ENCODE measurements at regions not wholly inside any gene's neighbourhood (a gene's known extent, or its start where the extent isn't known, plus 50 kb on each side); places are given as distances from the start of the nearest gene placed in this dataset.

- no peak for TF ChIP-seq CTCF (IDR thresholded peaks at IDR 0.05; ENCODE audit: insufficient read depth, low read length, poor library complexity, severe bottlenecking)
- TF ChIP-seq EZH2phosphoT487 (conservative IDR thresholded peaks at IDR 0.05; ENCODE audit: low read length) = no peak
Measured at GRCh38 chr16:5374184-5374583, 276.6 kb upstream of the EEF2KMT start.

All from SU-DHL-6 (cell line).